Stomach (tissue), 4 donors: ENCODE measurements at regions not wholly inside any gene's neighbourhood (a gene's known extent, or its start where the extent isn't known, plus 50 kb on each side); places are given as distances from the start of the nearest gene placed in this dataset.

Experiments used
- POLR2A ChIP-seq, 4 donors: fragments of 450-650 bp; IDR thresholded peaks; one replicate each; pipeline ENCODE4 v1.6.1; 2016; ENCODE audit warnings: antibody characterized with exemption in 4 of 4, control low read depth in 2 of 4, mild to moderate bottlenecking in 1 of 4, moderate library complexity in 1 of 4
- POLR2AphosphoS5 ChIP-seq, 3 donors: sonication (generic); formaldehyde crosslinking; IDR thresholded peaks; one replicate each; pipeline ENCODE4 v1.6.1; 2016; ENCODE audit warnings: antibody characterized with exemption in 3 of 3

DNA sequence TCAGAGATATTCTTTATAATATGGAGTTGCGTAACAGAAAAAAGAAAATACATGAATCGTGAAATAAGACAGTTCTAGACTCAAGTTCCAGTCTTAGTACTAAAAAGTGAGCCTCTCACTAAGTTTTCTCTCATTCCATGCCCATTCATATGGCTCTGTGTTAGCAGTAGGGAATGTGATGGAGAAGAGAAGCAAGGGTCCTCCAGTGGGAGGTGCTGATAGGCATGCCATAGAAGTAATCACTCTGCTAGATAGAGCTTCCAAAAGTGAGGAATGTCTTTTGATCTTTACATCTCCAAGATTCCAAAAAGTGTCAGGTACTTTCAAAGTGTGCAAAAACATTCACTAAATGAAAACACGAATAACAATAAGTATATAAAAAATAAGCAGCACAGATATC lies 678.4 kb downstream of the DCDC2C start:
- TF ChIP-seq POLR2AphosphoS5 (IDR thresholded peaks at IDR 0.05) (no peak), POLR2A (IDR thresholded peaks at IDR 0.05) (no peak)
